Vagina (tissue), 2 donors: ENCODE measurements at regions not wholly inside any gene's neighbourhood (a gene's known extent, or its start where the extent isn't known, plus 50 kb on each side); places are given as distances from the start of the nearest gene placed in this dataset.

Source experiments
- POLR2A ChIP-seq, 2 donors: fragments of 450-650 bp; IDR thresholded peaks; one replicate each; pipeline ENCODE4 v1.6.1; 2017; ENCODE audit warnings: antibody characterized with exemption in 2 of 2, mild to moderate bottlenecking in 2 of 2, moderate library complexity in 2 of 2
- TF ChIP-seq, protein P1 (sequence below), 3 experiments: fragments of 450-650 bp in 2 of 3; fragments of 200-600 bp in 1 of 3; sonication (generic) in 1 of 3; IDR thresholded peaks; one replicate each; pipeline ENCODE4 v1.5.1; 2017 to 2019; ENCODE audit warnings: antibody characterized with exemption in 3 of 3, mild to moderate bottlenecking in 2 of 3, moderate library complexity in 2 of 3

DNA sequence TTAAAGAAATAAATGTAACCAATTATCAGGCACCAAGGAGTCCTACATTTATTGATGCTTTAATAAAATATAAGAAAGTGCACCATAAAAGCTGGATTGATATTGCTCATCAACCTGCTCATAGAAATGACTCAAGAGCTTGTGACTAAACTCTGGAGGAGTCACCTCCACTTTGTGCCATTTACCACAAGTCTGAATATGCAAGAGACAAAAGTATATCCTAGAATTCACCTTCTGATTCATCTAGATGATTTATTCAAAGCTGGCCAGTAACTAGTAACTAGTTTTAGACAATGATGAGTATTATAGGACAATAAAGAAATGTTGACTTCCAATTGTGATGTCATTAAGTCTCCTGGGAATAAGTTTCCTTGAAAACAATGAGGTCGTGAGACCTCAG, 146.0 kb upstream of the SOX11 start:
- TF ChIP-seq, protein P1, sequence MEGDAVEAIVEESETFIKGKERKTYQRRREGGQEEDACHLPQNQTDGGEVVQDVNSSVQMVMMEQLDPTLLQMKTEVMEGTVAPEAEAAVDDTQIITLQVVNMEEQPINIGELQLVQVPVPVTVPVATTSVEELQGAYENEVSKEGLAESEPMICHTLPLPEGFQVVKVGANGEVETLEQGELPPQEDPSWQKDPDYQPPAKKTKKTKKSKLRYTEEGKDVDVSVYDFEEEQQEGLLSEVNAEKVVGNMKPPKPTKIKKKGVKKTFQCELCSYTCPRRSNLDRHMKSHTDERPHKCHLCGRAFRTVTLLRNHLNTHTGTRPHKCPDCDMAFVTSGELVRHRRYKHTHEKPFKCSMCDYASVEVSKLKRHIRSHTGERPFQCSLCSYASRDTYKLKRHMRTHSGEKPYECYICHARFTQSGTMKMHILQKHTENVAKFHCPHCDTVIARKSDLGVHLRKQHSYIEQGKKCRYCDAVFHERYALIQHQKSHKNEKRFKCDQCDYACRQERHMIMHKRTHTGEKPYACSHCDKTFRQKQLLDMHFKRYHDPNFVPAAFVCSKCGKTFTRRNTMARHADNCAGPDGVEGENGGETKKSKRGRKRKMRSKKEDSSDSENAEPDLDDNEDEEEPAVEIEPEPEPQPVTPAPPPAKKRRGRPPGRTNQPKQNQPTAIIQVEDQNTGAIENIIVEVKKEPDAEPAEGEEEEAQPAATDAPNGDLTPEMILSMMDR (IDR thresholded peaks at IDR 0.05), result no peak
- TF ChIP-seq POLR2A (IDR thresholded peaks at IDR 0.05), result no peak
